ENCODE measurements at regions not wholly inside any gene's neighbourhood (a gene's known extent, or its start where the extent isn't known, plus 50 kb on each side); places are given as distances from the start of the nearest gene placed in this dataset.

DNA sequence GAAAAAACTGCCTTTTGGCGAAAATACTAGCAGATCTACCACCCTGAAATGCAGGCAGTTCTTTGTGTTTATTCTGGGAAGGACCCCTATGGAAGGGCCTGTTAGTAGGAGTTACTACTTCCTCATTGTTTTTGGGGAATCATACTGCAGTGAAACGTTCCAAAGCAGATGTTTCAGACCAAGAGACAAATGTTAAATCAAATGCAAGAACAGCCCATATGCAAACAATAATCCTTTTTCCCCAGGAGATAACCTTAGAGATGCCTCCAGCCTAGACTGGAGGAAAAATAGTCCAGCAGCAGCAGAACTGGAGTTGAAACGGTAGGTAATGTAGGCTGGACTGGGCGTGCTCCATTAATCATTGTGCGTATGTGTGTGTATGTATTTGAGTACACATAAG lies 65.9 kb upstream of the VWDE start:
- H4K20me1 ChIP-seq (ENCODE audit: insufficient read depth, low read length) = no peaks in the 10 kb centered on the region
- no peak for TF ChIP-seq EZH2 (IDR thresholded peaks at IDR 0.05; ENCODE audit: borderline replicate concordance, low read depth, low read length, severe bottlenecking)
- TF ChIP-seq, protein P1, sequence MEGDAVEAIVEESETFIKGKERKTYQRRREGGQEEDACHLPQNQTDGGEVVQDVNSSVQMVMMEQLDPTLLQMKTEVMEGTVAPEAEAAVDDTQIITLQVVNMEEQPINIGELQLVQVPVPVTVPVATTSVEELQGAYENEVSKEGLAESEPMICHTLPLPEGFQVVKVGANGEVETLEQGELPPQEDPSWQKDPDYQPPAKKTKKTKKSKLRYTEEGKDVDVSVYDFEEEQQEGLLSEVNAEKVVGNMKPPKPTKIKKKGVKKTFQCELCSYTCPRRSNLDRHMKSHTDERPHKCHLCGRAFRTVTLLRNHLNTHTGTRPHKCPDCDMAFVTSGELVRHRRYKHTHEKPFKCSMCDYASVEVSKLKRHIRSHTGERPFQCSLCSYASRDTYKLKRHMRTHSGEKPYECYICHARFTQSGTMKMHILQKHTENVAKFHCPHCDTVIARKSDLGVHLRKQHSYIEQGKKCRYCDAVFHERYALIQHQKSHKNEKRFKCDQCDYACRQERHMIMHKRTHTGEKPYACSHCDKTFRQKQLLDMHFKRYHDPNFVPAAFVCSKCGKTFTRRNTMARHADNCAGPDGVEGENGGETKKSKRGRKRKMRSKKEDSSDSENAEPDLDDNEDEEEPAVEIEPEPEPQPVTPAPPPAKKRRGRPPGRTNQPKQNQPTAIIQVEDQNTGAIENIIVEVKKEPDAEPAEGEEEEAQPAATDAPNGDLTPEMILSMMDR (IDR thresholded peaks at IDR 0.05; ENCODE audit: borderline replicate concordance, extremely low read depth, low read length, poor library complexity, severe bottlenecking) = no peak
- no peak overlapping the region for H3K9ac ChIP-seq (ENCODE audit: low read depth, low read length)
- H3K27ac ChIP-seq (ENCODE audit: low read length) = no peak overlapping the region
- no peaks in the 10 kb centered on the region for H3K9me3 ChIP-seq (ENCODE audit: insufficient read depth, low read length, severe bottlenecking)
- ATAC-seq (ENCODE audit: insufficient read depth, low read depth) (no peak), DNase-seq (no peak)
- H2AFZ ChIP-seq (ENCODE audit: low read depth, low read length) = no peak overlapping the region
- no peak overlapping the region for H3K4me2 ChIP-seq (ENCODE audit: insufficient read depth, low read length)
- H3K27me3 ChIP-seq (ENCODE audit: insufficient read depth, low read length, poor library complexity) = no peaks in the 10 kb centered on the region
- H3K4me1 ChIP-seq (ENCODE audit: insufficient read depth, low read length) = no peaks in the 10 kb centered on the region
- no peaks in the 10 kb centered on the region for H3K36me3 ChIP-seq (ENCODE audit: insufficient read depth, low read length)
- no peaks in the 10 kb centered on the region for H3K79me2 ChIP-seq (ENCODE audit: insufficient read depth, low read length)
- no peak overlapping the region for H3K4me3 ChIP-seq (ENCODE audit: low read depth in 1 of 2, low read length in 2 of 2)

DNA sequence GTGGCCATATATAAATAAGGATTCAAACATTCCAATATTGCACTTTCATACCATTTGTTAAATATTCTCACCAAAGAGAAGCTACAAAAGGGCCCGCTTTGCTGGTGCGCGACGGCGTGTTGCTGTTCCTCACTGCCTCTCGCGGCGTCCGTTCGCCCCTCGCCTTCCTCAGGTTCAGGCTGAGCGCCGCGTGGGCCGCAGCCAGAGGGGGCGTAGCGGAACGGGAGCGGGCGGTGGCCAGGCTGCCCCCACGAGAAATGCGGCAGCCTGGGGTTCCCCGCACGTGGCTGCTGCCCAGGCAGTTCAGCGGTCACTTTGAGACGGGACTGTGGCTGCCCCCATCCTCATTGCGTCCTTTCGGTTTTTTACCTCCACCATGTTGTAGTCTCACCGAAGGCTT lies 67.3 kb upstream of the VWDE start:
- no peak for DNase-seq
- Histone ChIP-seq H3K4me2 (ENCODE audit: insufficient read depth, low read length) (no peak overlapping the region), H3K27me3 (ENCODE audit: insufficient read depth, low read length, poor library complexity) (no peaks in the 10 kb centered on the region), H3K4me1 (ENCODE audit: insufficient read depth, low read length) (no peaks in the 10 kb centered on the region), H3K27ac (ENCODE audit: low read length) (no peak overlapping the region), H4K20me1 (ENCODE audit: insufficient read depth, low read length) (no peaks in the 10 kb centered on the region), H2AFZ (ENCODE audit: low read depth, low read length) (no peak overlapping the region), H3K9me3 (ENCODE audit: insufficient read depth, low read length, severe bottlenecking) (no peaks in the 10 kb centered on the region), H3K4me3 (ENCODE audit: low read depth in 1 of 2, low read length in 2 of 2) (no peak overlapping the region), H3K36me3 (ENCODE audit: insufficient read depth, low read length) (no peaks in the 10 kb centered on the region), H3K9ac (ENCODE audit: low read depth, low read length) (no peak overlapping the region), H3K79me2 (ENCODE audit: insufficient read depth, low read length) (no peaks in the 10 kb centered on the region)
- ATAC-seq (ENCODE audit: insufficient read depth, low read depth) = no peak
- TF ChIP-seq, protein P1 (IDR thresholded peaks at IDR 0.05; ENCODE audit: borderline replicate concordance, extremely low read depth, low read length, poor library complexity, severe bottlenecking) = no peak
- TF ChIP-seq EZH2 (IDR thresholded peaks at IDR 0.05; ENCODE audit: borderline replicate concordance, low read depth, low read length, severe bottlenecking) = no peak

DNA sequence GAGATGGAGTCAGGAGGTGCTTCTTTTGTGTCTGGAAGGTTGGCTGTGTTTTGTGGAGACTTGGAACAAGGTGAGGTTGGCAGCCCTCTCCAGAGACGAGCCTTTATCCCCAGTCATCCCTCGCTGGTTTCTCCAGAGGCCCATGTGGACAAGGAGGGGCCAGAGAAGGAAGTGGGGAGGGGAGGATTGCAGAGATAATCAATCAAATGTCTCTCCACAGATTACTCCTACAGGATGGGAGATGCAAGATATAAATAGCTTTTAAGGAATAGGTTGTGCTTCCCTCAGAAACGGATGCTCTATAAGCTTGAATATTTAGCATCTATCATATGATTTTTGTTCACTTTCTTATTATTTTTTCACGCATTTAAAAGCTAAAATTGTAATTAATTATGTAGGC lies 70.4 kb upstream of the VWDE start:
- Histone ChIP-seq H3K27me3 (ENCODE audit: insufficient read depth, low read length, poor library complexity) (no peaks in the 10 kb centered on the region), H3K27ac (ENCODE audit: low read length) (no peak overlapping the region), H3K36me3 (ENCODE audit: insufficient read depth, low read length) (no peaks in the 10 kb centered on the region), H3K9ac (ENCODE audit: low read depth, low read length) (no peak overlapping the region), H3K4me2 (ENCODE audit: insufficient read depth, low read length) (no peak overlapping the region), H3K4me1 (ENCODE audit: insufficient read depth, low read length) (no peaks in the 10 kb centered on the region), H3K9me3 (ENCODE audit: insufficient read depth, low read length, severe bottlenecking) (no peaks in the 10 kb centered on the region), H2AFZ (ENCODE audit: low read depth, low read length) (no peak overlapping the region), H4K20me1 (ENCODE audit: insufficient read depth, low read length) (no peaks in the 10 kb centered on the region), H3K79me2 (ENCODE audit: insufficient read depth, low read length) (no peaks in the 10 kb centered on the region), H3K4me3 (ENCODE audit: low read depth in 1 of 2, low read length in 2 of 2) (no peak overlapping the region)
- no peak for TF ChIP-seq EZH2 (IDR thresholded peaks at IDR 0.05; ENCODE audit: borderline replicate concordance, low read depth, low read length, severe bottlenecking)
- TF ChIP-seq, protein P1 (IDR thresholded peaks at IDR 0.05; ENCODE audit: borderline replicate concordance, extremely low read depth, low read length, poor library complexity, severe bottlenecking) = no peak
- no peak for DNase-seq
- ATAC-seq (ENCODE audit: insufficient read depth, low read depth) = no peak
